K562 (cell line): ENCODE measurements at regions not wholly inside any gene's neighbourhood (a gene's known extent, or its start where the extent isn't known, plus 50 kb on each side); places are given as distances from the start of the nearest gene placed in this dataset.

Experiments
- ATAC-seq: fragments of 200-7000 bp; cut with Tn5 transposase; 3 replicates; pipeline ENCODE4 v1.9.1; 2020; ENCODE audit warnings: moderate library complexity
- BruUV-seq: library from RNA; stranded (reverse); fragments of 400-500 nt; replicated peaks from 2 replicates; lab custom pipeline; 2021; lab: Mats Ljungman, UMichigan
- CTCF ChIA-PET: fragments of 300-600 bp; formaldehyde crosslinking; extraction: SDS; loops from one replicate; lab custom pipeline; 2021; ENCODE audit warnings: low intra/inter-chr PET ratio; lab: Yijun Ruan, JAX
- POLR2A ChIA-PET: fragments of 300-600, 350-650 bp; sonication (Branson Sonifier 250); formaldehyde crosslinking; extraction: SDS; loops from one replicate; lab custom pipeline; 2021; ENCODE audit warnings: antibody characterized with exemption, inconsistent platforms; lab: Yijun Ruan, JAX
- DNase-seq, 4 experiments: peaks; one replicate each; pipeline versions ENCODE4 v3.0.0 to v3.0.0-alpha.2; 2011 to 2018; ENCODE audit warnings: low spot score in 3 of 4, mixed read lengths in 3 of 4; ENCODE audit errors: extremely low read depth in 1 of 4
- FAIRE-seq: peaks from 2 replicates; lab custom pipeline; 2011; peaks lifted over from hg19 to GRCh38; lab: Jason Lieb, UNC
- H2AFZ ChIP-seq: 2 replicates; pipeline ENCODE4 v1.6.0; 2011; ENCODE audit warnings: low read depth, low read length, control low read depth, inconsistent platforms
- H3K27ac ChIP-seq: fragments of 200-600 bp; 3 replicates; pipeline ENCODE4 v1.8.0; 2011; ENCODE audit warnings: low read depth, mild to moderate bottlenecking, control low read depth, inconsistent platforms, low read length, moderate library complexity, mixed read lengths; ENCODE audit errors: extremely low read depth
- H3K27me3 ChIP-seq, 2 experiments: fragments of 300-600 bp in 1 of 2; 2 replicates in 1 of 2; 3 replicates in 1 of 2; pipeline versions ENCODE4 v1.6.0 to v1.8.0; 2011; ENCODE audit warnings: inconsistent platforms in 2 of 2, low read length in 2 of 2, mild to moderate bottlenecking in 1 of 2, mixed read lengths in 1 of 2, moderate library complexity in 1 of 2; ENCODE audit not compliant: control insufficient read depth in 2 of 2, insufficient read depth in 2 of 2
- H3K36me3 ChIP-seq: fragments of 300-600 bp; 3 replicates; pipeline ENCODE4 v1.8.0; 2011; ENCODE audit warnings: mild to moderate bottlenecking, low read length, inconsistent platforms; ENCODE audit not compliant: control insufficient read depth, insufficient read depth
- H3K4me1 ChIP-seq, 2 experiments: fragments of 200-600 bp in 1 of 2; replicated peaks in 1 of 2; 2 replicates in 1 of 2; 3 replicates in 1 of 2; pipeline versions ENCODE4 v1.5.1 to v1.8.0; 2011; ENCODE audit warnings: inconsistent platforms in 2 of 2, low read length in 2 of 2, mild to moderate bottlenecking in 1 of 2, mixed read lengths in 1 of 2, moderate library complexity in 1 of 2; ENCODE audit not compliant: control insufficient read depth in 2 of 2, insufficient read depth in 2 of 2
- H3K4me2 ChIP-seq: 2 replicates; pipeline ENCODE4 v1.6.1; 2011; ENCODE audit warnings: low read length, control low read depth, inconsistent platforms, mixed read lengths; ENCODE audit not compliant: insufficient read depth
- H3K4me3 ChIP-seq: fragments of 200-600 bp; sonication (generic), shearing (Covaris generic); 2 replicates; pipeline ENCODE4 v1.5.1; 2016; ENCODE audit warnings: control low read depth, inconsistent platforms
- H3K79me2 ChIP-seq: fragments of 200-600 bp; 3 replicates; pipeline ENCODE4 v1.8.0; 2011; ENCODE audit warnings: low read length, inconsistent platforms; ENCODE audit not compliant: control insufficient read depth, insufficient read depth
- H3K9ac ChIP-seq, 2 experiments: 2 replicates each; pipeline versions ENCODE4 v1.6.0 to v1.6.1; 2011; ENCODE audit warnings: low read depth in 2 of 2, low read length in 2 of 2, control low read depth in 1 of 2, inconsistent platforms in 1 of 2, mild to moderate bottlenecking in 1 of 2, mixed read lengths in 1 of 2; ENCODE audit not compliant: insufficient read depth in 1 of 2
- H3K9me1 ChIP-seq: one replicate; pipeline ENCODE4 v1.6.0; 2011; ENCODE audit warnings: inconsistent platforms, mild to moderate bottlenecking, low read length, moderate library complexity; ENCODE audit not compliant: control insufficient read depth, insufficient read depth
- H3K9me3 ChIP-seq: replicated peaks from 2 replicates; pipeline ENCODE4 v1.5.1; 2011; ENCODE audit warnings: low read depth, low read length, inconsistent platforms; ENCODE audit not compliant: control insufficient read depth, insufficient read depth
- H4K20me1 ChIP-seq: replicated peaks from 2 replicates; pipeline ENCODE4 v1.6.1; 2011; ENCODE audit warnings: low read length, inconsistent platforms, mixed read lengths; ENCODE audit not compliant: control insufficient read depth, insufficient read depth
- CAMTA2 ChIP-seq: fragments of 250-450 bp; sonication (Bioruptor Pico); conservative IDR thresholded peaks from 2 replicates; pipeline ENCODE4 v1.5.1; 2022
- GTF3C2 ChIP-seq: IDR thresholded peaks from 3 replicates; pipeline ENCODE4 v1.6.1; 2011; ENCODE audit warnings: borderline replicate concordance, mild to moderate bottlenecking, moderate library complexity; ENCODE audit not compliant: insufficient read length; ENCODE audit errors: extremely low read depth
- MCM3 ChIP-seq: fragments of 450-650 bp; IDR thresholded peaks from 2 replicates; pipeline ENCODE4 v1.6.1; 2016
- NBN ChIP-seq: fragments of 450-650 bp; IDR thresholded peaks from 2 replicates; pipeline ENCODE4 v1.6.1; 2016; ENCODE audit warnings: low read depth, mild to moderate bottlenecking
- POLR2AphosphoS2 ChIP-seq: IDR thresholded peaks from 2 replicates; pipeline ENCODE4 v1.6.1; 2012; ENCODE audit warnings: low read length, improper control_type of control experiment
- POLR3A ChIP-seq: IDR thresholded peaks from 2 replicates; pipeline ENCODE4 v1.6.1; 2011; ENCODE audit warnings: borderline replicate concordance, mild to moderate bottlenecking, moderate library complexity; ENCODE audit not compliant: insufficient read length, insufficient read depth; ENCODE audit errors: extremely low read depth
- ZNF165 ChIP-seq: fragments of 250-450 bp; sonication (Bioruptor Pico); IDR thresholded peaks from 2 replicates; pipeline ENCODE4 v1.4.0; 2020; ENCODE audit warnings: borderline replicate concordance
- ZNF655 ChIP-seq: fragments of 250-450 bp; sonication (Bioruptor Pico); IDR thresholded peaks from 2 replicates; pipeline ENCODE4 v1.5.0; 2021
- WGBS: fragments of 100-300 bp; shearing (Covaris generic); methylation state at CpG from one replicate; pipeline ENCODE4 v1.1.6; 2016; ENCODE audit warnings: low coverage, mixed read lengths; ENCODE audit not compliant: insufficient coverage; ENCODE audit errors: missing lambda C conversion rate; 5-methylcytosine and 5-hydroxymethylcytosine counted together
- in situ Hi-C: fragments of 300-500 bp; cut with MboI; formaldehyde crosslinking; loops from 4 replicates; pipeline ENCODE4 v1.15.0; 2018; ENCODE audit warnings: inconsistent platforms, mixed read lengths
- intact Hi-C: fragments of 100-400 bp; cut with micrococcal nuclease; formaldehyde crosslinking; loops from 2 replicates; pipeline ENCODE4 v1.14.2; 2022
- TF ChIP-seq, protein P1 (sequence below): fragments of 450-650 bp; IDR thresholded peaks from 2 replicates; pipeline ENCODE4 v1.6.1; 2018; ENCODE audit not compliant: partially characterized antibody
- TF ChIP-seq, protein P2 (sequence below): fragments of 250-450 bp; sonication (Bioruptor Pico); IDR thresholded peaks from 2 replicates; pipeline ENCODE4 v1.9.0; 2021; ENCODE audit warnings: mild to moderate bottlenecking

DNA sequence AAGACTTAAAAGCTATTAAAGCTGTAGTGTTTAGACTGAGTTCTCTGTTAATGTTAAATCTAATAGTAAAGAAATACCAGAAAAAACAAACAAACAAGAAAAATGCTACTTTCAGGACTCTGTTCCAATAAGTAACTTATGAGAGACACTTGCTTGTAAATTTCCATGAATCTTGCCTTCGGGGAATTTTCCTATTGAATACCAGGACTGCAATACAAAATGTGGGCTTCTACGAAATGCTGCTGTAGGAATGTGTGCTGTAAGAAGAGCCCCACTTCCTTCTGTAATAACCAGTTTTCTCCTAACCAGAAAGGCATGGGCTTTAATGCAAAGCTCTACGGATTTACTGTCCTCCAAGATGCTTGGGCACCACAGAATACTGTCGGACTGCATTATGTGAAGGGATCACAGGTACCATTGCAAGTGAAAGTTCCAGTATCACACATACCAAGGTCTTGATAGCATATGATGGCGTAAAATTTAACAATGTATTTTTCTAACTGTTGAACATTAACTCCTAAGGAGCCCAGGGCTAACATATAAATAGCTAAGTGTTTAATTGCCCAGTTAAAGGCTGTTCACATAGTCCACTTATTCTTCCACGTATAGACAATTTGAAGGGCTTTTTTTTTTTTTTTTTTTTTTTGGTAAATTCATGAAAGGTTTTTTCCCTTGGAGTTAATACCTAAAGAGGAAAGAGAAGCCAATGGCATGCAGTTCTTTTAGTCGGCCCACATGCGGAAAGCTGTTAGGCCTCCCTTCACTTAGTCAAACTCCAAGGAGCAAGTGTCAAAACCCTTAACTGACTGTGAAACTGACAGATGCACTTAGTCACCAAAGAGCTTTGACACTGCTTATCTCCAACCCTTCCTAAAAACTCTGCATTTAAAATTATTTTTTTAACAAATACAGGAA lies 564.0 kb upstream of the POU3F3 start:
- H3K9me3 ChIP-seq = no peaks in the 10 kb centered on the region
- in situ Hi-C loops = no loop called here
- POLR2A ChIA-PET = interaction anchor here (0.5 kb wide), 1 partner anchor 19 kb away, joined by 3 read pairs; no protein-coding TSS in a partner anchor
- CTCF ChIA-PET = no interaction called here
- H3K27ac ChIP-seq = no peak overlapping the region
- no peaks in the 10 kb centered on the region for H3K9me1 ChIP-seq
- no peaks in the 10 kb centered on the region for H3K4me1 ChIP-seq
- no peak overlapping the region for H3K4me2 ChIP-seq
- BruUV-seq = no TSS peak
- no peaks in the 10 kb centered on the region for H3K27me3 ChIP-seq
- no peak overlapping the region for H2AFZ ChIP-seq
- H3K79me2 ChIP-seq = no peaks in the 10 kb centered on the region
- intact Hi-C loops = no loop called here
- FAIRE-seq (no peak), ATAC-seq (no peak), DNase-seq (no peak)
- 0% methylated on average over 8 of the region's 8 CpGs for WGBS
- no peak overlapping the region for H3K9ac ChIP-seq
- no peak overlapping the region for H3K4me3 ChIP-seq
- no peaks in the 10 kb centered on the region for H4K20me1 ChIP-seq
- no peaks in the 10 kb centered on the region for H3K36me3 ChIP-seq
- TF ChIP-seq MCM3 (no peak), ZNF655 (CRISPR knock-in tag) (no peak), NBN (no peak), POLR2AphosphoS2 (no peak), POLR3A (no peak), GTF3C2 (no peak), ZNF165 (CRISPR knock-in tag) (no peak), CAMTA2 (no peak)
- TF ChIP-seq, protein P1, sequence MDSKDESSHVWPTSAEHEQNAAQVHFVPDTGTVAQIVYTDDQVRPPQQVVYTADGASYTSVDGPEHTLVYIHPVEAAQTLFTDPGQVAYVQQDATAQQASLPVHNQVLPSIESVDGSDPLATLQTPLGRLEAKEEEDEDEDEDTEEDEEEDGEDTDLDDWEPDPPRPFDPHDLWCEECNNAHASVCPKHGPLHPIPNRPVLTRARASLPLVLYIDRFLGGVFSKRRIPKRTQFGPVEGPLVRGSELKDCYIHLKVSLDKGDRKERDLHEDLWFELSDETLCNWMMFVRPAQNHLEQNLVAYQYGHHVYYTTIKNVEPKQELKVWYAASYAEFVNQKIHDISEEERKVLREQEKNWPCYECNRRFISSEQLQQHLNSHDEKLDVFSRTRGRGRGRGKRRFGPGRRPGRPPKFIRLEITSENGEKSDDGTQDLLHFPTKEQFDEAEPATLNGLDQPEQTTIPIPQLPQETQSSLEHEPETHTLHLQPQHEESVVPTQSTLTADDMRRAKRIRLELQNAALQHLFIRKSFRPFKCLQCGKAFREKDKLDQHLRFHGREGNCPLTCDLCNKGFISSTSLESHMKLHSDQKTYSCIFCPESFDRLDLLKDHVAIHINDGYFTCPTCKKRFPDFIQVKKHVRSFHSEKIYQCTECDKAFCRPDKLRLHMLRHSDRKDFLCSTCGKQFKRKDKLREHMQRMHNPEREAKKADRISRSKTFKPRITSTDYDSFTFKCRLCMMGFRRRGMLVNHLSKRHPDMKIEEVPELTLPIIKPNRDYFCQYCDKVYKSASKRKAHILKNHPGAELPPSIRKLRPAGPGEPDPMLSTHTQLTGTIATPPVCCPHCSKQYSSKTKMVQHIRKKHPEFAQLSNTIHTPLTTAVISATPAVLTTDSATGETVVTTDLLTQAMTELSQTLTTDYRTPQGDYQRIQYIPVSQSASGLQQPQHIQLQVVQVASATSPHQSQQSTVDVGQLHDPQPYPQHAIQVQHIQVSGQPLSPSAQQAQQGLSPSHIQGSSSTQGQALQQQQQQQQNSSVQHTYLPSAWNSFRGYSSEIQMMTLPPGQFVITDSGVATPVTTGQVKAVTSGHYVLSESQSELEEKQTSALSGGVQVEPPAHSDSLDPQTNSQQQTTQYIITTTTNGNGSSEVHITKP = no peak
- TF ChIP-seq, protein P2, sequence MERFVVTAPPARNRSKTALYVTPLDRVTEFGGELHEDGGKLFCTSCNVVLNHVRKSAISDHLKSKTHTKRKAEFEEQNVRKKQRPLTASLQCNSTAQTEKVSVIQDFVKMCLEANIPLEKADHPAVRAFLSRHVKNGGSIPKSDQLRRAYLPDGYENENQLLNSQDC = no peak
